HG03025 (cell line): ENCODE measurements at regions not wholly inside any gene's neighbourhood (a gene's known extent, or its start where the extent isn't known, plus 50 kb on each side); places are given as distances from the start of the nearest gene placed in this dataset.

Experiments used
- ATAC-seq: cut with Tn5 transposase; IDR thresholded peaks from one replicate; pipeline ENCODE4 v1.9.1; 2021; ENCODE audit warnings: mild to moderate bottlenecking, moderate library complexity; ENCODE audit not compliant: unreplicated experiment, low FRiP score

DNA sequence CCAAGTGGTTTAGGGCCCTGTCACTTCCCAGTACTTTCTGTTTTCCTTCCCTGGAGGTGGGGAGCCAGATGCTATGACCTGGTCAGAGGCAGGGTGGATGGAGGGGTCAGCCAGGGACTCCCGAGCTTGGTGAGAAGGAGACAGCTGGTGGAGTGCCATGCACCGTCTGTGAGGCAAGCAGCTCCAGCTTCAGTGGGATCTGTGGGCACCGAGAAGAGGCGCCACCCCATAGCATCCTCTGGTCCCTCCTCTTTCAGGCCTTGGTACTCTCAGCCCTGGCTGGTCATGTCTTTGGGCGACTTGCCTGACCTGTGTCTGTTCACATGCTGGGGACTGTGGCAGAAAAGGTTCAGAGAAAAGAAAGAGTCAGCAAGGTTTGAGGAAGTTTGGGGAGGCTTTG lies 299.3 kb upstream of the N4BP1 start:
- ATAC-seq, result no peak

DNA sequence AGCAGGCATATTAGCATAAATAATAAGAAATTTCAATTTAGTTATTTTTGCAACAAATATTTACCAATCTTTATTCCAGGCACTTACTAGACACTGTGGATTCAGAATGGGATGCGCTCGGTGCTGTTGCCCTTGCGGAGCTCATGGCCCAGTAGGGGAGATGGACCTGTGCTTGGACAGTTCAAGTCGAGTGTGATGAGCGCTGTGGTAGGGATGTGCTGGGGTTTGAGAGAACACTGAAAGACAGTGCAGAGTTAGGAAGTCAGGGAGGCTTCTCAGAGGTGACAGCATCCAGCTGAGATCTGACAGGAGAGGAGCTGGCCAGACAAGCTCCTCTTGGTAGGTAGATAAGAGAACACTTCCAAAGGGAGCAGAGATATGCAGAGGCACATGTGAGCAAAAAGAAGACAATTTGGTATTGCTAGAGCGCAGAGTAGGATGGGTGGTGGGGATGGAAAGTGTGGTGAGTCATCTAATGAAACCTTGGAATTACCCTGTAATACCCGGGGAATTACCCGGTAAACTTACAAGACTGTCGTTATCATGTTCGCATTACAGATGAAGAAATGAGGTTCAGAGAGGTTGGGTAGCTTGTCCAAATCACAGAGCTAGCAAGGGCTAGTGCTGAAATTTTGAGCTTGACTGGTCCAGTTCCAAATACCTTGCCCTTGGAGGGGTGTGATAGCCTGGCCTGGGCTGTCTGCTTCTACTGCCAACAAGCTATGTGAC lies 298.1 kb upstream of the N4BP1 start:
- peak; percentile 55 for ATAC-seq

GRCh38 chr16:48905632-48906505 lies 295.9 kb upstream of the N4BP1 start:
- ATAC-seq, result no peak

DNA sequence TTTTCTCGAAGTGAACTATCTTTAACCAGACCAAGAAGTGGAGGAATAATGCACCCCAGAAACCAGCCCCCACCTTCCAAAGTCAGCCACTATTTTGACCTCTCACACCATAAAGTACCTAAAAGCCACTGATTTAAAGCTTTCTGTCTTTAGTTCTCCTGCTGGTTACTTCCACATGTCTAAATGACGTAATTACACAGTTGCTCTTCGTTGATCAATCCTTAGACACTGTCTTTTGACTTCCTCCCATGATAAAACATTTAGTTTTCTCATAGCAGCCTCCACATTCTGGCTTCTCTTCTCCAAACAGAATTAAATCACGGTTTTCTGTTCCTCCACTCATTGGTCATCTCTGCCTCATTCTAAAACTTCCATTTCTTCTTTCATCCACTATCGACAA lies 294.4 kb upstream of the N4BP1 start:
- ATAC-seq, result no peak

DNA sequence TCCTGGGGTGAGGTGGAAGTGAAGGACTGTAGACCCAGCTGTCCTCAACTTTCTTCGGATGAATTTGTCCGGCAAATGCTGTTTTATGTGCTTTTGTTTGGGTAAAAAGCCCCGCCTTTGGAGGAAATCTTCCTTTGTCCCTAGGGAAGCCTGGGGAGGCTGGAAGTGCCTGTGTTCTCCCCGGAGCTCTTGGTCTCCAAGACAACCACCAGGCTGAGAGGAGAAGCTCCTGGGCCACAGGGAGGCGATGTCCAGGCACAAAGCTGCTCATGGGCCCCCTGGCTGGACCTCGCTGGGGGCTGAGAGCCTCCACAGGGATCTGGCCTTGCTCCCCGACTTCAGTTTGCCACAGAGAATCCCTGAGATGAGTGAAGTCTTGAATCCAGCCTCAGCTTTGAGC lies 293.1 kb upstream of the N4BP1 start:
- ATAC-seq, result no peak

DNA sequence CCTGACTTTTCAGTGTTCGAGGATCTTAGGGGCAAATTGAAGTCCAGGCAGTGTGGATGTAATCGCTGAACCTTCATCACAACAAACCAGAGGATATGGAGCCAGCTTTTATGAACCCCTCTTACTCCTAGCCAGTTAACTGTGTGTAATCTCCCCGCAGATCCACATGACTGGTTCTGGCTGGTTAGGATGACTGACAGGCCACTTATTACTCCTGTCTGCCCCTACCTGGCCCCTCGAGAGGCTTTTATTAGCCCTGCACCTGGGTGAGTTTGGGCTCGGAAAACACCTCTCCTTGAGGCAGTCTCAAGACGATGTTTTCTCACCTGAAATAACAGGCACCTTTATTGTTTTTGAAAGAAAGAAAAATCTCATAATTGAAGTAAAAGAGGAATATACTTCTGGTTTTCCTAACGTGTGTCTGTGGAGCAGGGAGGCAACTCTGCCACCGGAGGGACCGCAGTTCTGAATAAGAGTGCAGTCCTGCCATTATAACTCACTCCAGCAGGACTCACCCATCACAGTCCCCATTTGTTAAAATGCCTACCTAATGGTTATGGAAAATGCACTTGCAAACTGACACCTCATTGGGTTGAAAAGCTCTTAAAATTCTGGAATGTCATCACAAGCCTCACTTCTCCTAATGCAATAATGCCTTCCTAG lies 291.9 kb upstream of the N4BP1 start:
- ATAC-seq, result no peak

DNA sequence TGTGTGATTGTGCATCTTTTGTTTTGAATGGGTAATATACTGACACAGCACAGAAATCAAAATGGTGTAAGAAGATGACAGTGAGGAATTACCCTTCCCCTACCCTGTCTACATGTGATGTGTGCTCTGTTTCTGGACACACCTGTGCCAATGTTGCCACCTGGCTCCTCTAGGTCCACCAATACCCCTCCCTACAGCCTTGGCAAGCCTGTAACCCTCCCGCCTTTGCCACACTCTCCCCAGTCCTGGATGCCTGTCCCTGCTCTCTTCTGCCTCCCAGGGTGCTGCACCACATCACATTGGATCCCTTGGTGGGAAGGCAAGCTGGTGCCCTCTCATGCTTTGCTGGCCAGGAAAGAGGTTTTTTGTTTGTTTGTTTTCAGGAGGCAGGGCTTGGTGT lies 289.5 kb upstream of the N4BP1 start:
- no peak for ATAC-seq

GRCh38 chr16:48897698-48898205 lies 287.8 kb upstream of the N4BP1 start:
- no peak for ATAC-seq

GRCh38 chr16:48895142-48895541 lies 285.2 kb upstream of the N4BP1 start:
- no peak for ATAC-seq

GRCh38 chr16:48892893-48893292 lies 282.9 kb upstream of the N4BP1 start:
- ATAC-seq, result no peak

GRCh38 chr16:48887646-48888210 lies 277.7 kb upstream of the N4BP1 start:
- ATAC-seq, result no peak

GRCh38 chr16:48885471-48885870 lies 275.5 kb upstream of the N4BP1 start:
- no peak for ATAC-seq

DNA sequence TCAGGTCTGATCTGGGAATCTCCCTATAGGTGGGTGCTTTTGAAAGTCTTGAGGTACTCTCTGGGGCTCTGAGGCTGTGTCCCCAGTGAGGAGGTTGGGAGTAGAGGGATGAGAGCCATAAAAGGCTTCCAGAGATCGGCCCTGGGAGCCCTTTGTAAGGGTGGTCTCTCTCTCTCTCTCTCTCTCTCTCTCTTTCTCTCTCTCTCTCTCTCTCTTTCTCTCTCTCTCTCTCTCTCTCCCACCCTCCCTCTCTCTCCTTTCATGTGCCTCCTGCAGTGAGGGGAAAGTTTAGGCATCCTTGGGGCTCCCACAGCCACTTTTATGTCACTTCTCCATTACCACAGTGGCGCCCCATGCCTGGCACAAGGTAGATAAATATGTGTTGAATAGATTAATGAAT lies 271.3 kb upstream of the N4BP1 start:
- ATAC-seq, result no peak

- ATAC-seq, result no peak
Observed at GRCh38 chr16:48879223-48880122, 269.5 kb upstream of the N4BP1 start.

DNA sequence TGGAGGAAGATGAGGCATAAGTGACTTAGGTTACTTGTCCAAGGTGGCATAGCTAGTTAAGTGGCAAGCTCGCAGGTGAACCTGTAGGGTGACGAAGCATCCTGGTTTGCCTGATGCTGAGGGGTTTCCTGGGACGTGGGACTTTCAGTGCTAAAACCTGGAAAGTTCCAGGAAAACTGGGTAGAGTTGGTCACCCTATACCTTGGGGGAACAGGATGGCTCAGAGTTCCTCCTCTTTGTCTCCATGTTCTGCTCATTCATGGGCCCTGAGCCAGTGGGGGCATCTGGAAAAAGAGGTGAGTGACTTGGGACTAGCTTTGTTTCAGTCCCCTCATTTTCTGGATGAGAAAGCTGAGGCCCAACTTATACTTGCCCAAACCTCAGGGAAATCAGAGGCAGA lies 268.0 kb upstream of the N4BP1 start:
- no peak for ATAC-seq

- no peak for ATAC-seq
Observed at GRCh38 chr16:48870141-48870540, 260.2 kb upstream of the N4BP1 start.

GRCh38 chr16:48865520-48865919 lies 255.5 kb upstream of the N4BP1 start:
- no peak for ATAC-seq

DNA sequence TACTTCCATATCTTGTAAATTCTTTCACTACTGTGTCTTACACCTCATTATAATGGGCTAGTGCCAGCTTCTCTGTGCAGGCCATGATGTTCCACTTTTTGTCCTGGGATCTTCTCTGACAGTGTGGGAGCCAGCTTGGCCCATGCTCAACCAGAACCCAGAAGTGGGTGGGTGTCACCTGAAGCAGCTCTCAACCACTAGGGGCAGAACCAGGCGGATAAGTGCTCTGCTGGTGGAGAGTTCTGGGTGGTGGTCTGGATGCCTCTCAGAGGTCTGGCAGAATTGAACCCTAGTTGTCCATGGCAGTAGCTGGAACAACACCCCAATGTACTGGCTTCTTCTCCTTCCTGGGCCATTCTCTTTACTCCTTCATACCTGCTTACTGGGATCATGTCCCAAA lies 254.1 kb upstream of the N4BP1 start:
- no peak for ATAC-seq

DNA sequence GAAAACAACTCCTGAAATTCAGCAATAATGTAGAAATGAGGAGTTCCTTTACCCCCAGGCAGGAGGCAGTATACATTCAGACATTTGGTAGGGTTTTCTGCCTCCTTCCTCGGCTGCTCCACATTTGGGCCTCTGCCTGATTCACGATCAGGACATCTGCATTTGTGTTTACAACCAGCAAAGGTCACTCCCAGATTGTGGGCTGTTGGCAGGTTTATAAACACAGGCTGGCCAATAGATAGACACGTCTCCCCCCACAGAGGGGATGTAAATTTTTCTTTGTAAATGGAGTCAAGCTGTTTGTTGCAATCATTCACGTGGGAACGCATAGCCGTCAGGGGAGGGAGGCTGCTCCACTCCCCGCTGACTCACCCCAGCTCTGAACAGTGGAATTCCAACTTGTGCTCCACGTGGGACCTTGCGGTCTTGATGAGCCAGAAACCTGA lies 252.1 kb upstream of the N4BP1 start:
- ATAC-seq, result no peak

- ATAC-seq, result no peak
Observed at GRCh38 chr16:48860341-48860740, 250.4 kb upstream of the N4BP1 start.
